PC-3 (cell line): ENCODE measurements at regions not wholly inside any gene's neighbourhood (a gene's known extent, or its start where the extent isn't known, plus 50 kb on each side); places are given as distances from the start of the nearest gene placed in this dataset.

Source experiments
- ATAC-seq: fragments of 200-7000 bp; cut with Tn5 transposase; 2 replicates; pipeline ENCODE4 v1.9.1; 2020; ENCODE audit warnings: mild to moderate bottlenecking, moderate library complexity
- BruUV-seq: library from RNA; stranded (reverse); fragments of 400-500 nt; replicated peaks from 2 replicates; lab custom pipeline; 2021; lab: Mats Ljungman, UMichigan
- CTCF ChIA-PET: fragments of 300-600 bp; sonication (Branson Sonifier 250); formaldehyde crosslinking; loops from one replicate; lab custom pipeline; 2022; ENCODE audit warnings: antibody characterized with exemption; lab: Charles Lee
- POLR2A ChIA-PET: fragments of 300-600 bp; sonication (Branson Sonifier 250); formaldehyde crosslinking; loops from one replicate; lab custom pipeline; 2022; ENCODE audit warnings: antibody characterized with exemption; ENCODE audit not compliant: unreplicated experiment; lab: Charles Lee
- DNase-seq: peaks from one replicate; pipeline ENCODE4 v3.0.0-alpha.2; 2015
- H2AFZ ChIP-seq: fragments of 300-600 bp; sonication (generic); 2 replicates; pipeline ENCODE4 v1.6.0; 2016; ENCODE audit warnings: antibody characterized with exemption, low read length
- H3F3A ChIP-seq: fragments of 300-600 bp; sonication (generic); one replicate; pipeline ENCODE4 v1.6.0; 2017; ENCODE audit warnings: antibody characterized with exemption, low read length, control low read depth, mild to moderate bottlenecking; ENCODE audit not compliant: unreplicated experiment
- H3K27ac ChIP-seq: fragments of 300-600 bp; sonication (generic); 2 replicates; pipeline ENCODE4 v1.5.1; 2016; ENCODE audit warnings: mild to moderate bottlenecking, low read length
- H3K27me3 ChIP-seq: fragments of 300-600 bp; sonication (generic); 2 replicates; pipeline ENCODE4 v1.6.1; 2016; ENCODE audit warnings: low read length, mixed read lengths
- H3K36me3 ChIP-seq: fragments of 300-600 bp; sonication (generic); 2 replicates; pipeline ENCODE4 v1.6.1; 2016; ENCODE audit warnings: low read depth, mixed run types, low read length, mixed read lengths
- H3K4me1 ChIP-seq: fragments of 300-600 bp; sonication (generic); 2 replicates; pipeline ENCODE4 v1.5.1; 2016; ENCODE audit warnings: low read length; ENCODE audit not compliant: insufficient read depth
- H3K4me2 ChIP-seq: fragments of 300-600 bp; sonication (generic); 2 replicates; pipeline ENCODE4 v1.6.0; 2016; ENCODE audit warnings: low read length
- H3K4me3 ChIP-seq: fragments of 300-600 bp; sonication (generic); 2 replicates; pipeline ENCODE4 v1.5.1; 2016; ENCODE audit warnings: mild to moderate bottlenecking, low read length, mixed read lengths
- H3K79me2 ChIP-seq: fragments of 300-600 bp; sonication (generic); 2 replicates; pipeline ENCODE4 v1.6.1; 2017; ENCODE audit warnings: low read length, mixed read lengths
- H3K9ac ChIP-seq: fragments of 300-600 bp; sonication (generic); 2 replicates; pipeline ENCODE4 v1.6.0; 2016; ENCODE audit warnings: mild to moderate bottlenecking, low read length
- H3K9me2 ChIP-seq: fragments of 300-600 bp; sonication (generic); replicated peaks from 2 replicates; pipeline ENCODE4 v1.6.1; 2016; ENCODE audit warnings: mixed run types, low read length, mixed read lengths
- H3K9me3 ChIP-seq: fragments of 300-600 bp; sonication (generic); 2 replicates; pipeline ENCODE4 v1.6.1; 2016; ENCODE audit warnings: low read length, mixed read lengths
- H4K20me1 ChIP-seq: fragments of 300-600 bp; sonication (generic); 2 replicates; pipeline ENCODE4 v1.6.1; 2016; ENCODE audit warnings: low read length, mixed read lengths
- EZH2 ChIP-seq: fragments of 300-600 bp; sonication (generic); IDR thresholded peaks from one replicate; pipeline ENCODE4 v1.6.1; 2017; ENCODE audit warnings: antibody characterized with exemption, mild to moderate bottlenecking, low read length; ENCODE audit not compliant: unreplicated experiment
- EZH2phosphoT487 ChIP-seq: fragments of 300-600 bp; sonication (generic); IDR thresholded peaks from 2 replicates; pipeline ENCODE4 v1.6.1; 2018; ENCODE audit warnings: mild to moderate bottlenecking, antibody characterized with exemption, low read length, borderline replicate concordance
- intact Hi-C: fragments of 100-400 bp; cut with micrococcal nuclease; formaldehyde crosslinking; loops from 2 replicates; pipeline ENCODE4 v1.9.0; 2023
- TF ChIP-seq, protein P1 (sequence below): fragments of 300-600 bp; sonication (generic); conservative IDR thresholded peaks from 2 replicates; pipeline ENCODE4 v1.5.1; 2017; ENCODE audit warnings: antibody characterized with exemption, low read depth, mild to moderate bottlenecking, low read length

DNA sequence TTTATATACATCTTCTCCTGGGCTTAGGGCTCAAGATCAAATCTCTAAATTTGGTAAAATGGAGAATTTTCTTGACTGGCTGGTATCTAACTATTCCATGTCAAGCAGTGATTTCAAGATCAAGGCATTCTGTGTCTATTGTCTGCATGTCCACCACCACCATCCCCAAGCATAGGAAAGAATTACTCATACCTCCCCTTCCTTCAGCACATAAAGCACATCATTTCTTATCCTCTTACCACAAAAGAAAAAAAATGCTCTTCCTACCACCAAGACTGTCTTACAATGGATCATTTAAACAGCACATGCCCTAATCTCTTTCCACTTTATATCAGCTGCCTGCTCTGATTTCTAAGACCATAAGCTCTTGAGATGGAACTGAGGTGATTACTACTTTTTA, 470.5 kb upstream of the THBS1 start:
- Histone ChIP-seq H3F3A (no peaks in the 10 kb centered on the region), H3K27me3 (no peaks in the 10 kb centered on the region), H3K9me2 (no peaks in the 10 kb centered on the region), H3K4me3 (no peak overlapping the region), H3K4me2 (no peak overlapping the region), H2AFZ (no peak overlapping the region), H3K9me3 (no peaks in the 10 kb centered on the region), H3K36me3 (no peaks in the 10 kb centered on the region), H3K79me2 (no peaks in the 10 kb centered on the region), H3K4me1 (0 out of 2 replicates have a peak, but pooled peaks cover 1% of the 10 kb centered on the region), H4K20me1 (no peaks in the 10 kb centered on the region), H3K9ac (no peak overlapping the region), H3K27ac (no peak overlapping the region)
- ChIA-PET POLR2A (no interaction called here), CTCF (no interaction called here)
- no TSS peak for BruUV-seq
- DNase-seq: no peak
- ATAC-seq: no peak
- TF ChIP-seq EZH2: no peak
- TF ChIP-seq EZH2phosphoT487: no peak
- TF ChIP-seq, protein P1, sequence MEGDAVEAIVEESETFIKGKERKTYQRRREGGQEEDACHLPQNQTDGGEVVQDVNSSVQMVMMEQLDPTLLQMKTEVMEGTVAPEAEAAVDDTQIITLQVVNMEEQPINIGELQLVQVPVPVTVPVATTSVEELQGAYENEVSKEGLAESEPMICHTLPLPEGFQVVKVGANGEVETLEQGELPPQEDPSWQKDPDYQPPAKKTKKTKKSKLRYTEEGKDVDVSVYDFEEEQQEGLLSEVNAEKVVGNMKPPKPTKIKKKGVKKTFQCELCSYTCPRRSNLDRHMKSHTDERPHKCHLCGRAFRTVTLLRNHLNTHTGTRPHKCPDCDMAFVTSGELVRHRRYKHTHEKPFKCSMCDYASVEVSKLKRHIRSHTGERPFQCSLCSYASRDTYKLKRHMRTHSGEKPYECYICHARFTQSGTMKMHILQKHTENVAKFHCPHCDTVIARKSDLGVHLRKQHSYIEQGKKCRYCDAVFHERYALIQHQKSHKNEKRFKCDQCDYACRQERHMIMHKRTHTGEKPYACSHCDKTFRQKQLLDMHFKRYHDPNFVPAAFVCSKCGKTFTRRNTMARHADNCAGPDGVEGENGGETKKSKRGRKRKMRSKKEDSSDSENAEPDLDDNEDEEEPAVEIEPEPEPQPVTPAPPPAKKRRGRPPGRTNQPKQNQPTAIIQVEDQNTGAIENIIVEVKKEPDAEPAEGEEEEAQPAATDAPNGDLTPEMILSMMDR: no peak
- intact Hi-C loops: no loop called here

DNA sequence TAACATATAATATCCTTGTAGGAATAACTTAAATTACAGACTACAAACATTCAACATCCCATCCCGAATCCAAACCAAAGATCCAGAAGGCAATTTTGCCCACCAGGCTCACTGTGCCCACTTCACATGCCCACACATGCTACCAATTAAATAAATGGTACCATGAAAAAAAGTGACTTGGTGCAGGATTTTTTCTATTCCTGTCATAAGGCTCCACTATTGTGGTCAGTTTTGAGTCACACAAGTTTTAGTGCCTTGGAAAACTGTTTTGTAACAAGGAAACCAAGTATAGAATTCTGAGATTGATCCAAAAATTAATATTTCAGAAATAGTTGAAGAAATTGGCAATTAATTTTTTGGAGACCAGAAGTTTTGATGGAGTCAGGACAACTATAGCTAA, 470.1 kb upstream of the THBS1 start:
- no TSS peak for BruUV-seq
- Histone ChIP-seq H3K9ac (no peak overlapping the region), H4K20me1 (no peaks in the 10 kb centered on the region), H3K79me2 (no peaks in the 10 kb centered on the region), H3K27ac (no peak overlapping the region), H3F3A (no peaks in the 10 kb centered on the region), H3K4me1 (0 out of 2 replicates have a peak, but pooled peaks cover 4% of the 10 kb centered on the region), H3K4me2 (no peak overlapping the region), H3K4me3 (no peak overlapping the region), H3K9me2 (no peaks in the 10 kb centered on the region), H2AFZ (no peak overlapping the region), H3K36me3 (no peaks in the 10 kb centered on the region), H3K9me3 (no peaks in the 10 kb centered on the region), H3K27me3 (no peaks in the 10 kb centered on the region)
- CTCF ChIA-PET: no interaction called here
- DNase-seq (no peak), ATAC-seq (no peak)
- intact Hi-C loops: no loop called here
- TF ChIP-seq EZH2 (no peak), EZH2phosphoT487 (no peak)
- TF ChIP-seq, protein P1: no peak
- POLR2A ChIA-PET: no interaction called here

DNA sequence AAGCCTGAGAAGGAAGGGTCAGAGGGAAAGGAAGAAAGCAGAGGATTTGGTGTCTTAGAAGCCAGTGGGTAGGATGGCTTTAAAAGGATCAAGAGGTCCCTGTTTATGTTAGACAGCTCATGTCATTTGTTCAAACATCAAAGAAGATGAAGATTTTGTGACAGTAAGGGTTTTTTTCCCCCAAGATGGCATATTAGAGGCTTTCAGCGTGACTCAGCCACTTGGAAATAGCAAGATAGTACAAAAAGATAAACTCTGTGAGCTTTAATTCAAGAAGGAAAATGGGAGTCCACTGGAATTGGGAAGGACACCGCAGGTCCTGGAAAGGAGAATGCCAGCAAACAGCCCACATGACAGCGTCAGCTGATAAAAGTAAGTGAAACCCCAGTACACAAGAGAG, 467.1 kb upstream of the THBS1 start:
- H3F3A ChIP-seq: peaks cover 4% of the 10 kb centered on the region
- no peaks in the 10 kb centered on the region for H3K36me3 ChIP-seq
- ATAC-seq: no peak
- H3K27ac ChIP-seq: no peak overlapping the region
- no peak overlapping the region for H2AFZ ChIP-seq
- no peaks in the 10 kb centered on the region for H3K27me3 ChIP-seq
- BruUV-seq: no TSS peak
- H3K9ac ChIP-seq: no peak overlapping the region
- H4K20me1 ChIP-seq: no peaks in the 10 kb centered on the region
- no peak overlapping the region for H3K4me3 ChIP-seq
- H3K79me2 ChIP-seq: no peaks in the 10 kb centered on the region
- no peak overlapping the region for H3K4me2 ChIP-seq
- no peaks in the 10 kb centered on the region for H3K9me2 ChIP-seq
- ChIA-PET CTCF (no interaction called here), POLR2A (no interaction called here)
- intact Hi-C loops: no loop called here
- TF ChIP-seq EZH2phosphoT487: no peak
- TF ChIP-seq, protein P1: no peak
- TF ChIP-seq EZH2: no peak
- H3K4me1 ChIP-seq: peaks cover 16% of the 10 kb centered on the region
- DNase-seq: no peak
- 0 out of 2 replicates have a peak, but pooled peaks cover 6% of the 10 kb centered on the region for H3K9me3 ChIP-seq
